Peyer's patch (tissue), 4 donors: ENCODE measurements at regions not wholly inside any gene's neighbourhood (a gene's known extent, or its start where the extent isn't known, plus 50 kb on each side); places are given as distances from the start of the nearest gene placed in this dataset.

Experiments used
- DNase-seq, 3 donors: peaks; one replicate each; pipeline ENCODE4 v3.0.0-alpha.2; 2017 to 2019
- H3K27ac ChIP-seq, 4 donors: fragments of 200-600 bp; sonication (generic); one replicate each; pipeline ENCODE4 v1.5.1; 2016 to 2019
- H3K27me3 ChIP-seq, 2 donors: fragments of 200-600 bp; sonication (generic); one replicate each; pipeline ENCODE4 v1.5.1; 2019
- H3K36me3 ChIP-seq, 3 donors: fragments of 200-600 bp; sonication (generic); one replicate each; pipeline ENCODE4 v1.5.1; 2016 to 2019
- H3K4me1 ChIP-seq, 4 donors: fragments of 200-600 bp; sonication (generic); one replicate each; pipeline ENCODE4 v1.5.1; 2016 to 2019
- H3K4me3 ChIP-seq, 4 donors: fragments of 200-600 bp; sonication (generic); 1 replicate in 3 of 4; 2 replicates in 1 of 4; pipeline ENCODE4 v1.5.1; 2016 to 2019; ENCODE audit warnings: mild to moderate bottlenecking in 1 of 4
- H3K9me3 ChIP-seq, 4 donors: fragments of 200-600 bp; sonication (generic); one replicate each; pipeline ENCODE4 v1.5.1; 2016 to 2019; ENCODE audit warnings: mild to moderate bottlenecking in 1 of 4
- CTCF ChIP-seq, 6 experiments: fragments of 450-650 bp in 4 of 6; fragments of 200-600 bp in 2 of 6; sonication (generic) in 1 of 6; IDR thresholded peaks; one replicate each; pipeline ENCODE4 v1.5.1; 2017 to 2019; ENCODE audit warnings: antibody characterized with exemption in 6 of 6, mild to moderate bottlenecking in 3 of 6, moderate library complexity in 1 of 6
- POLR2A ChIP-seq, 2 donors: fragments of 450-650 bp; IDR thresholded peaks; one replicate each; pipeline ENCODE4 v1.5.1; 2017; ENCODE audit warnings: antibody characterized with exemption in 2 of 2, mild to moderate bottlenecking in 2 of 2, moderate library complexity in 2 of 2

- no peak overlapping the region for H3K27ac ChIP-seq
- H3K4me1 ChIP-seq, result no peaks in the 10 kb centered on the region
- no peaks in the 10 kb centered on the region for H3K9me3 ChIP-seq
- H3K27me3 ChIP-seq, result no peaks in the 10 kb centered on the region
- TF ChIP-seq POLR2A (IDR thresholded peaks at IDR 0.05) (no peak), CTCF (IDR thresholded peaks at IDR 0.05) (no peak)
- DNase-seq, result no peak
- no peak overlapping the region for H3K4me3 ChIP-seq
- H3K36me3 ChIP-seq, result no peaks in the 10 kb centered on the region
These were observed 345.9 kb upstream of the NUDT12 start for GRCh38 chr5:103908336-103909080.

DNA sequence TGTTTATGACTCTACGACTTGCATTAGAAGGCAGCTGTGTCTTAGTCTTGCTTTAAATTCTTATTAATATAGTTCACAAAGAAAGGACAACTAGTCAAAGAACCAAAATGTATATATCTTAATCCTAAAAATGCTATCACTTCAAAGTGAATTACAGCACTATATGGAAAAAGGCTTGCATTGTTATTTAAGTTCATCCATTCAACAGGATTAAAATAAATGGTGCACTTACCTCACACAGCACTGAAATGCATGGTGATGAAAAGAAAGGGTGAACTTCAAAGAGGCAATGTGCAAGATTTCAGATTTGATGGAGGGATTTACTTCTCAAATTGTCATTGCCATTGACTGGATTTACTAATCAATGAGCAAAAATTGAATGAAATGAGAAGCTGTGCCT is 344.4 kb upstream of the NUDT12 start:
- no peak overlapping the region for H3K4me3 ChIP-seq
- no peak for DNase-seq
- H3K36me3 ChIP-seq, result no peaks in the 10 kb centered on the region
- H3K27ac ChIP-seq, result no peak overlapping the region
- H3K9me3 ChIP-seq, result no peaks in the 10 kb centered on the region
- TF ChIP-seq POLR2A (IDR thresholded peaks at IDR 0.05) (no peak), CTCF (IDR thresholded peaks at IDR 0.05) (no peak)
- H3K27me3 ChIP-seq, result no peaks in the 10 kb centered on the region
- H3K4me1 ChIP-seq, result no peaks in the 10 kb centered on the region

GRCh38 chr5:103904651-103905050 is 342.1 kb upstream of the NUDT12 start:
- no peak for TF ChIP-seq POLR2A (IDR thresholded peaks at IDR 0.05)
- no peak for TF ChIP-seq CTCF (IDR thresholded peaks at IDR 0.05)
- Histone ChIP-seq H3K9me3 (no peaks in the 10 kb centered on the region), H3K4me3 (no peak overlapping the region), H3K4me1 (no peaks in the 10 kb centered on the region), H3K27ac (no peak overlapping the region), H3K36me3 (no peaks in the 10 kb centered on the region), H3K27me3 (no peaks in the 10 kb centered on the region)
- no peak for DNase-seq

- H3K4me1 ChIP-seq, result no peaks in the 10 kb centered on the region
- TF ChIP-seq CTCF (IDR thresholded peaks at IDR 0.05) (no peak), POLR2A (IDR thresholded peaks at IDR 0.05) (no peak)
- no peaks in the 10 kb centered on the region for H3K36me3 ChIP-seq
- DNase-seq, result no peak
- H3K9me3 ChIP-seq, result no peaks in the 10 kb centered on the region
- no peaks in the 10 kb centered on the region for H3K27me3 ChIP-seq
- H3K4me3 ChIP-seq, result no peak overlapping the region
- H3K27ac ChIP-seq, result no peak overlapping the region
These were observed 340.3 kb upstream of the NUDT12 start for GRCh38 chr5:103902893-103903292.

GRCh38 chr5:103901885-103902284 is 339.3 kb upstream of the NUDT12 start:
- no peaks in the 10 kb centered on the region for H3K4me1 ChIP-seq
- DNase-seq, result no peak
- H3K4me3 ChIP-seq, result no peak overlapping the region
- no peaks in the 10 kb centered on the region for H3K27me3 ChIP-seq
- H3K9me3 ChIP-seq, result no peaks in the 10 kb centered on the region
- H3K36me3 ChIP-seq, result no peaks in the 10 kb centered on the region
- TF ChIP-seq CTCF (IDR thresholded peaks at IDR 0.05) (no peak), POLR2A (IDR thresholded peaks at IDR 0.05) (no peak)
- no peak overlapping the region for H3K27ac ChIP-seq

DNA sequence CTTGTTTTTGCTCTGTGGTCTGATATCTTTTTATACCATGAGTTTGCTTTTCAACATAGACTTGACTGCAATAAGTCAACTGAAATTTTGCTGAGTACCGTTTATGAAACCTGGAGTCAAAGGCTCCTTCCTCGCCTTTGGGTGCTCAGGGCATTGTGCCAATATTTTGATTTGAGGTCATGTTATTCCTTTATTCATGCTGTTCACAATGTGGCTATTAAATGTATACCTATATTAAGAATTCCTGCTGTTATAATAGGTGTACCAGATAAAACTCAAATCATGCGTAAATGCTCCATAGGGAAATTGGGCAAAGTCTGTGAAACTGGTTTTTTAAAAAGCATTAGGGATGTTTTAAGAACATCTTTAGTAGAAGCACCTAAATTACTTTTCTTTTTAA is 334.0 kb upstream of the NUDT12 start:
- Histone ChIP-seq H3K9me3 (no peaks in the 10 kb centered on the region), H3K27ac (no peak overlapping the region), H3K4me1 (no peaks in the 10 kb centered on the region)

More for the DNA sequence above, 334.0 kb upstream of the NUDT12 start:
- DNase-seq, result no peak
- no peak overlapping the region for H3K4me3 ChIP-seq
- TF ChIP-seq POLR2A (IDR thresholded peaks at IDR 0.05) (no peak), CTCF (IDR thresholded peaks at IDR 0.05) (no peak)
- no peaks in the 10 kb centered on the region for H3K36me3 ChIP-seq
- no peaks in the 10 kb centered on the region for H3K27me3 ChIP-seq
